ENCODE measurements at regions not wholly inside any gene's neighbourhood (a gene's known extent, or its start where the extent isn't known, plus 50 kb on each side); places are given as distances from the start of the nearest gene placed in this dataset.
"Not testable (repeated sequence)": the region's sequence is repeated elsewhere in the genome, so short reads cannot be mapped to it uniquely, and the experiment has no call there.

GRCh38 chr14:83294941-83295340 is 1761.3 kb upstream of the SEL1L start:
- DNase-seq (ENCODE audit: low read depth in 2 of 2), result no peak

DNA sequence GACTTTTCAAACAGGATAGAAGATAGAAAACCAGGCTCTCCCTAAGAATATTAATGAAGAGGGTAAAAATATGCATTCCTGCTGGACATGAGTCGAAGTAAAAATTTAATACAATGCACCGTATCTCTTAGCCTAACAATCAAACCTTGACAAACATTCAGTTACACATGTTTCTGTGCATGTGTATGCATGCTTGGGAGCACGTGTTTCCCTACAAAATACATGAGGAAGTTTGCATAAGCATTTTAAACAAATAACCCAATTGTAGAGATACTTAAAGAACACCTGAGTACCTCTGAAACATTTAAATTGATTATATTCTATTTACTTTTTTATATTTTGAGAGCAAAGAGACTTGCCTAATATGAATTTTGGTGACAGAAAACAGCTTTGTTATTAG is 1763.7 kb upstream of the SEL1L start:
- DNase-seq (ENCODE audit: low read depth in 2 of 2), result no peak

- DNase-seq (ENCODE audit: low read depth in 2 of 2), result not testable (repeated sequence)
Measured at GRCh38 chr14:83298016-83298415, 1764.4 kb upstream of the SEL1L start.

- DNase-seq (ENCODE audit: low read depth in 2 of 2), result no peak
Measured at GRCh38 chr14:83300476-83301064, 1766.9 kb upstream of the SEL1L start.

DNA sequence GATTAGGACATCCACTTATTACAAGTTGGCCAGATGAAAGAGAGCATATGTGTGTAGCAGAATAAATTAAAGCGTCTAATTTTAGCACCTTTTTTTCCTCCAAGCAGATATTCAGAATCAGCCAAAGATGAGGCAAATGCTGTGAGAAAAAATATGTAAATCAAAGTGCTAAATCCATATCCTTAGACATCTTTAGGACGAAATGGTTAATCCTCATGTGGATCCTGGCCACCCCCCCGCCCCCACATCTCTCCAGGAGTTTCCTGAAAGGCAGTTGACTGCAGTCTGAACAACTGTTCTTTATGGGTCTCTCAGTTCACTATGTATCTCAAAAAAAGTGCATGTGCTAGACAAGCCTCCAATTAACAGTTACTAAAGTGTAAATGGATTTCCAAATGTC is 1768.1 kb upstream of the SEL1L start:
- DNase-seq (ENCODE audit: low read depth in 2 of 2), result no peak

DNA sequence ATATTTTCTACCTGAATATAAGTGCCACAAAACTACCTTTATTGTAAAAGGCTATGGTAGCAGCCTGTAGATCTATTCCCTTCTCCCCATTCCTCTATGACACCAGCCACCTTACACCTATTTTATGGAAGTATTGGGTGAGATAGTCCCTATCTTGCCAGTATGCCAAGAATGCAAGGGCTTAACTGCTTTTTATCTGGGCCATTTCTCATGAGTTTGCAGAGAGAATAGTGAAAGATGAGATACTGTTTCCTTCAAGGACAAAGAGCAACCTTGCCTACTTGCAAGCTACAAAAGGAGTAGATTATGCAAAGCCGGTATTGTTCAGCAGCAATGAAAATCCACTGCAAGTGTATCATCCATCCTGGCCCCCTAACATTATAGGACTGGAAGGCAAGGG is 1775.6 kb upstream of the SEL1L start:
- DNase-seq (ENCODE audit: low read depth in 2 of 2), result no peak

- no peak for DNase-seq (ENCODE audit: low read depth in 2 of 2)
Measured at GRCh38 chr14:83309833-83310232, 1776.2 kb upstream of the SEL1L start.

GRCh38 chr14:83312511-83312910 is 1778.9 kb upstream of the SEL1L start:
- no peak for DNase-seq (ENCODE audit: low read depth in 2 of 2)

DNA sequence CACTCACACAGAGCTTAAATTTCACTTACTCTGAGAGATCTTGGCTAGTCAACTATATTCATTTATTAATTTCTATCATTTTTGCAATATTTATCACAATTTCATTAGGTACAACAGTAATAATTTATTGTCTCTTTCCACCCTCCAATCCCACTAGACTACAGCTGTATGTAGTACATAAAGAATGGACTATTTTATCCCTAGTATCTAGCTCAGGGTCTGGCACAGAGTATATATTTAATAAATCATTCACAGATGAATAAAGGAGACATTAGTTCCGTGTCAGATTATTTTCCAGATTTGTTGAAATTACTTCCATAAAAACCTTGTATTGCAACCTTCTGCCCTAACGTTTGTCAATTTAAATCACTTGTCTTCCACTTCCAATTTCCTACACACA is 1781.1 kb upstream of the SEL1L start:
- no peak for DNase-seq (ENCODE audit: low read depth in 2 of 2)

GRCh38 chr14:83316356-83316755 is 1782.7 kb upstream of the SEL1L start:
- no peak for DNase-seq (ENCODE audit: low read depth in 2 of 2)

DNA sequence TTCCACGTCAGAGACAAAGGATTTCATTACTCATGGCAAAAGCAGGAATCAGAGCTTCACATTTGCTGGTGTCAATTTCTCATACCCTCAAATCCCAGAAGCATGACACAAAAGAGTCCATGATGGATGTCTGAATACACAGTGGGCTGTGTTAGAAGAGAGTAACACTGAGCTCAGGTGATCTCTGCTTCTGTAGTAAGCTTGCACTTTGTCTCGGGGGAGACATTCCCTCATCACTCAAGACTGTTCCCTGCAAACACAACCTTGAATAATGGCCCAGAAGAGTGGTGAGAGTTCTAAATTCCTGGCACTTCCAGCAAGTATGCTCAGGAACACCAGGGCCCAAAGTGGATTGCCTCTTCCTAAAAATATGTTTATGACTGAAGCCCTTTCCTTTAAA is 1787.2 kb upstream of the SEL1L start:
- DNase-seq (ENCODE audit: low read depth in 2 of 2), result no peak

- no peak for DNase-seq (ENCODE audit: low read depth in 2 of 2)
Measured at GRCh38 chr14:83331513-83331912, 1797.9 kb upstream of the SEL1L start.

GRCh38 chr14:83342590-83342989 is 1808.9 kb upstream of the SEL1L start:
- no peak for DNase-seq (ENCODE audit: low read depth in 2 of 2)

- no peak for DNase-seq (ENCODE audit: low read depth in 2 of 2)
Measured at GRCh38 chr14:83347874-83348273, 1814.2 kb upstream of the SEL1L start.

DNA sequence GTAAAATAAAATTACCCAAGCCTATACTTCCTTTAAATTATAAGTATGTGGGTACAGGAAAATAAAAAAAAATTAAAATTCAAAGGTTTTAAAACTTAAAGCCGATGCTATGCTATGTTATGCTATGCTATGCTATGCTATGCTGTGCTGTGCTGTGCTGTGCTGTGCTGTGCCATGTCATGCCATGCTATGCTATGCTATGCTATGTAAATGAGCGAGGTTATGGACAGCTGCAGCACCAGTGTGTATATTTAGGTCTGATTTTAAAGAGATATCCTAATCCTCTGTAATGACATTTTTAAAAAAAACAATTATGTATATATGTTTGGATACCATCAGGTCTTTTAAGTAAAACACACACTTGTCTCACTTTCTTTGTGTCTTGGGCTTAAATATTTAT is 1822.0 kb upstream of the SEL1L start:
- no peak for DNase-seq (ENCODE audit: low read depth in 2 of 2)

DNA sequence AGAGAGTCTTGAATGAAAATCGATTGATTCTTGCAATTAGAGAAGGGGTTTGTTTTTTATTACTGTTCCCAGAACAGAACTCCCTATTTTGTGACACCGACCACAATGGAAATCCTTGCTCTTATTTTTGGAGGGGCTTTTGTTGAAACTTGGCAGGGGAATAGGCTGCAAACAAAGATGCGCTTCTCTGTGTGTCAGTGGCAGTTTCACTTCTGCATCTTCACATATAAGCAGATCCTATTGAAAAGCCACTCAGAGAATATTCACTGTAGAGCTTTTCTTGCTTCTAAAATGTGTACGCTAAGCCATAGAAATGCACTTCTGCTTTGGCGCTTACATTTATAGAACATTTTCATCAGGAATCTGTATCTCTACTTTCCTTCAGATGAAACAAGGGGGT is 1822.4 kb upstream of the SEL1L start:
- DNase-seq (ENCODE audit: low read depth in 2 of 2), result no peak

GRCh38 chr14:83372271-83372670 is 1838.6 kb upstream of the SEL1L start:
- no peak for DNase-seq (ENCODE audit: low read depth in 2 of 2)

DNA sequence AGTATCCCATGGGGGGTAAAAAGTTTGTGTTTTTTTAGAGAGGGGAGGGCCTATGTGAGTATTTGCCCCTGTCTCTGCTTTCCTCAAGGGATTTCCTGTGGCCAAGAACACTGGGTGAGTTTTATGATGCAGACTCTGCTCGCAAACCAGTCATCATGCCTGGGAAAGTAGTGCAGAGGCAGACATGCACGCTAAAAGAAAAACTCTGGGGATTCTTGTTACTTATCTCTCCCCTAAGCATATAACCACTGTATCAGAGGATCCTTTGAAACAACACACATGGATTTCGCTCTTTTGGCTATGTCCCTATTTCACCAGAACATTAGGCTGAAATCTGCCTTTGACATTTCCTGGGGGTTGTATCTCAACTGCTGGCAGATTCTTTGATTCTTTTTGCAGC is 1845.8 kb upstream of the SEL1L start:
- DNase-seq (ENCODE audit: low read depth in 2 of 2), result no peak

DNA sequence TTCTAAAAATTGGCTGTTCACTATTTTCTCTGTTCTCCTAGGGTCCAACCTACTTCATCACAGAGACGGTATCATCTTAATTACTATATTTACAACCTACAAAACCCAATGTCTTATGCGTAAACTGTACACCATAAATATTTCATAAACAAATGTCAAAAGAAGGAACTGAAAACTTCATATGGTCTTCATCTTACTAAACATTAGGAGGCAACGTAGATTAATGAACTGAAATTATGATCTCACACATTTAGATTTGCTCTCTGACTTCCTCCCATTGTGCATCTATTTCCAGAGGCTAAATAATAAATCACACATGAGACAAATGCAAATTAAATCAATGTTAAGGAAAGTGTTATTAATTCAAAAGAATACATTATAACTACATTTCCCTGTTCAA is 1850.6 kb upstream of the SEL1L start:
- DNase-seq (ENCODE audit: low read depth in 2 of 2), result no peak

GRCh38 chr14:83395321-83395720 is 1861.7 kb upstream of the SEL1L start:
- DNase-seq (ENCODE audit: low read depth in 2 of 2), result no peak

DNA sequence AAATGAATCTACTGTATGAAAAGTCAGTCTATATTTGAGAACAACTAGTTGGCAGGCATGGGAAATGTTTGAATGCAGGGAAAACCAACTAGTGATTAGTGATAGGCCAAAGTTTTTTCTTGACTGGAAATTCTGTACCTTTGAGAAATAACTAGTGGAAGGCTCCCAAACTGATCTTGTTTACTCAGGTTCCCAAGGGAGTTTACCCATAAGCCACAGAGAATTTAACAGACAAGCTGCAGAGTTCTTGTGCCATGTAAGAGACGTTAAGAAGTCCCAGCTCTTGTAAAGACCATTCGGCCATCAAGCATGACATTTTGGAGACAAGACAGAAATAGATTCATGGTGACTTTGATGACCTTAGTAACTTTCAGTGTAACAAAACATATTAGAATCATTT is 1882.8 kb upstream of the SEL1L start:
- DNase-seq (ENCODE audit: low read depth in 2 of 2), result no peak

DNA sequence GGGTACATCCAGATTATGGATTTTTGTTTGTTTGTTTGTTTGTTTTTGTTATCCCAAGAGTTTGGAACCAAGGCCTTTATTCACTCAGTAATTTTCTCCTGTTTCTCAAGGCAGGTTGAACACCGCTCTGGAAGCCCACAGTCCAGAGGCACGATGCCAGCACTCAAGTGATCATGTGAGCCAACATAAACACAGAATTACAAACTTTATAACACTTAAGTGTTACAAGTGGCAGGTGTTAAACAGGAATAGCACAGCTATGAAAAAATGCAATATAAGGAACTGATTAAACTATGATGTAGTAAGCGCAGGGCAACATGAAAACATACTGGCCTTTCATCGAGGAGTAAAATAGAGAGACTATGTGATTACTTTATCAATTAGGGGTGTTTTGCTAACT is 1885.8 kb upstream of the SEL1L start:
- no peak for DNase-seq (ENCODE audit: low read depth in 2 of 2)

GRCh38 chr14:83421711-83422110 is 1888.1 kb upstream of the SEL1L start:
- DNase-seq (ENCODE audit: low read depth in 2 of 2), result no peak

DNA sequence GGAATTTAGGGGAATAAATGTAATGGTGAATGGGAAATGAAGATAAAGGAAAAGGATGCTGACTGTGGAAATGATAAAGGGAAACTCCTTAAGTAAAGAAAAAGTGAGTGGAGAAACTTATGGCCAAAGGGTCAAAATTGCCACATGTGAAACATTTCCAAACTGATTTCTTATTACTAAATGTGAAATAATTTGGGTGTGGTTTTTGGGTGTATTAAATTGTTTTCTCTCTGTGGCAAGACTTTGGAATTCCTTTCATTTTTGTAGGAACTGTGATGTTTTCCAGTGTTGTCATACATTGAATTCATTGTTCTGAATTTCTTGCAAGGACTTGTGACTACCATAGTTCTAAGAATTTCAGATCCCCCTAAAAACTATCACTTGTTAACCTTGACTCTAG is 1891.5 kb upstream of the SEL1L start:
- no peak for DNase-seq (ENCODE audit: low read depth in 2 of 2)

DNA sequence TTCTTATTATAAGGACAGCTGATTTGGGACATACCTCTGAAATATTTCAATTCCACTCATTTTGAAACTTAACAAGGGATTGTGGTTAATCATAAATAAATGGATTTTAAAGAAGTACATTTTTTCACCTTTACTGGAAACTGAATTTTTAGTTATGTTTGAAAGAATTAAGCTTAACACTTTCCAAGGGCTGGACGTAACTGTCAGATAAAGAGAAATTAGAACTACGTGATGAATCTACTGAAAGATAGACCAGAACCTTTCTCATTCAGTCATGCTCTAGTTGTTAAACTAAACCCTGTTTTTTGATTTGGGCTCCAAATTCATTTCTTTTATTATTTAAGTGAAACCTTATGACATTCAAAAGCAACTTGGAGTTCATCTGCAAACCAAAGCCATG is 1892.1 kb upstream of the SEL1L start:
- DNase-seq (ENCODE audit: low read depth in 2 of 2), result no peak

Measured in stimulated activated CD4-positive, alpha-beta T cell treated with anti-CD3 and anti-CD28 coated beads, Interleukin-12 subunit alpha, Interleukin-12 subunit beta, amount 100 ng/mL, for 24 hours (primary cell).